ENCODE measurements at regions not wholly inside any gene's neighbourhood (a gene's known extent, or its start where the extent isn't known, plus 50 kb on each side); places are given as distances from the start of the nearest gene placed in this dataset.

GRCh38 chr4:187286525-187286924, 562.9 kb upstream of the FAT1 start:
- H3K27ac ChIP-seq (replicated peaks), result no peak overlapping the region
- no peak for TF ChIP-seq REST (IDR thresholded peaks at IDR 0.05; ENCODE audit: insufficient replicate concordance, low read depth)

GRCh38 chr4:187289371-187289770, 565.7 kb upstream of the FAT1 start:
- no peak for TF ChIP-seq CTCF (IDR thresholded peaks at IDR 0.05; ENCODE audit: insufficient read depth, low read length)
- TF ChIP-seq POLR2AphosphoS5 (IDR thresholded peaks at IDR 0.05; ENCODE audit: low read depth), result no peak
- no peak for TF ChIP-seq GABPA (IDR thresholded peaks at IDR 0.05; ENCODE audit: low read depth)
- TF ChIP-seq SPI1 (IDR thresholded peaks at IDR 0.05; ENCODE audit: borderline replicate concordance, low read depth), result no peak
- no peak for TF ChIP-seq REST (IDR thresholded peaks at IDR 0.05; ENCODE audit: insufficient replicate concordance, low read depth)
- Histone ChIP-seq H3K27me3 (ENCODE audit: insufficient read depth, poor library complexity, severe bottlenecking) (no peaks in the 10 kb centered on the region), H3K4me3 (replicated peaks; ENCODE audit: insufficient read depth, low read length) (no peak overlapping the region), H3K27ac (replicated peaks) (no peak overlapping the region)
- DNase-seq (ENCODE audit: low read depth in 1 of 2, low spot score in 1 of 2), result no peak

More at GRCh38 chr4:187286525-187286924, 562.9 kb upstream of the FAT1 start:
- no peak overlapping the region for H3K4me3 ChIP-seq (replicated peaks; ENCODE audit: insufficient read depth, low read length)
- DNase-seq (ENCODE audit: low read depth in 1 of 2, low spot score in 1 of 2), result no peak
- no peaks in the 10 kb centered on the region for H3K27me3 ChIP-seq (ENCODE audit: insufficient read depth, poor library complexity, severe bottlenecking)

GRCh38 chr4:187294861-187295260, 571.2 kb upstream of the FAT1 start:
- H3K27ac ChIP-seq (replicated peaks), result no peak overlapping the region

More at GRCh38 chr4:187294861-187295260, 571.2 kb upstream of the FAT1 start:
- Histone ChIP-seq H3K4me3 (replicated peaks; ENCODE audit: insufficient read depth, low read length) (no peak overlapping the region), H3K27me3 (ENCODE audit: insufficient read depth, poor library complexity, severe bottlenecking) (no peaks in the 10 kb centered on the region)
- DNase-seq (ENCODE audit: low read depth in 1 of 2, low spot score in 1 of 2), result no peak
- TF ChIP-seq CTCF (IDR thresholded peaks at IDR 0.05; ENCODE audit: insufficient read depth, low read length) (no peak), GABPA (IDR thresholded peaks at IDR 0.05; ENCODE audit: low read depth) (no peak), REST (IDR thresholded peaks at IDR 0.05; ENCODE audit: insufficient replicate concordance, low read depth) (no peak), POLR2AphosphoS5 (IDR thresholded peaks at IDR 0.05; ENCODE audit: low read depth) (no peak)
